Liver (tissue), 8 donors: ENCODE measurements at regions not wholly inside any gene's neighbourhood (a gene's known extent, or its start where the extent isn't known, plus 50 kb on each side); places are given as distances from the start of the nearest gene placed in this dataset.

ENCODE experiments used
- DNase-seq: peaks from one replicate; pipeline ENCODE4 v3.0.0-alpha.2; 2017; ENCODE audit warnings: low spot score
- H3K27ac ChIP-seq, 2 donors: one replicate each; pipeline ENCODE4 v1.7.0; 2013; ENCODE audit warnings: inconsistent platforms in 2 of 2, low read length in 2 of 2, control low read depth in 1 of 2, low read depth in 1 of 2, mild to moderate bottlenecking in 1 of 2
- H3K27me3 ChIP-seq, 4 donors: one replicate each; pipeline versions ENCODE4 v1.6.1 to v1.7.0; 2013; ENCODE audit warnings: low read length in 3 of 4, inconsistent platforms in 1 of 4, mild to moderate bottlenecking in 1 of 4, moderate library complexity in 1 of 4; ENCODE audit not compliant: control insufficient read depth in 4 of 4, insufficient read depth in 4 of 4
- H3K36me3 ChIP-seq, 4 donors: one replicate each; pipeline versions ENCODE4 v1.6.1 to v1.7.0; 2013; ENCODE audit warnings: low read length in 3 of 4, mild to moderate bottlenecking in 3 of 4, low read depth in 1 of 4, moderate library complexity in 1 of 4; ENCODE audit not compliant: control insufficient read depth in 4 of 4, insufficient read depth in 3 of 4
- H3K4me1 ChIP-seq, 4 donors: one replicate each; pipeline versions ENCODE4 v1.6.1 to v1.7.0; 2013; ENCODE audit warnings: low read length in 3 of 4, mild to moderate bottlenecking in 3 of 4, moderate library complexity in 1 of 4; ENCODE audit not compliant: control insufficient read depth in 4 of 4, insufficient read depth in 4 of 4
- H3K4me3 ChIP-seq, 3 donors: one replicate each; pipeline versions ENCODE4 v1.6.1 to v1.7.0; 2013; ENCODE audit warnings: low read length in 3 of 3, control low read depth in 1 of 3, low read depth in 1 of 3, mild to moderate bottlenecking in 1 of 3
- H3K9ac ChIP-seq, 2 donors: one replicate each; pipeline ENCODE4 v1.7.0; 2013; ENCODE audit warnings: low read length in 2 of 2, mild to moderate bottlenecking in 2 of 2, moderate library complexity in 2 of 2, control low read depth in 1 of 2, low read depth in 1 of 2
- H3K9me3 ChIP-seq, 4 donors: one replicate each; pipeline versions ENCODE4 v1.6.1 to v1.7.0; 2013; ENCODE audit warnings: low read length in 3 of 4; ENCODE audit not compliant: control insufficient read depth in 4 of 4
- FOXA1 ChIP-seq: IDR thresholded peaks from 2 replicates; pipeline ENCODE4 v1.6.1; 2016; ENCODE audit warnings: antibody characterized with exemption
- GABPA ChIP-seq, 2 donors: IDR thresholded peaks in 1 of 2; conservative IDR thresholded peaks in 1 of 2; 2 replicates each; pipeline ENCODE4 v1.6.1; 2016; ENCODE audit warnings: antibody characterized with exemption in 2 of 2, mild to moderate bottlenecking in 1 of 2, moderate library complexity in 1 of 2
- HNF4A ChIP-seq, 2 donors: conservative IDR thresholded peaks; 2 replicates each; pipeline ENCODE4 v1.6.1; 2016; ENCODE audit warnings: antibody characterized with exemption in 2 of 2, mild to moderate bottlenecking in 2 of 2
- JUND ChIP-seq, 2 donors: IDR thresholded peaks; 2 replicates each; pipeline ENCODE4 v1.6.1; 2016; ENCODE audit warnings: antibody characterized with exemption in 2 of 2
- NR2F2 ChIP-seq: IDR thresholded peaks from 2 replicates; pipeline ENCODE4 v1.6.1; 2016; ENCODE audit warnings: antibody characterized with exemption
- RAD21 ChIP-seq, 2 donors: IDR thresholded peaks; 2 replicates each; pipeline ENCODE4 v1.6.1; 2016; ENCODE audit warnings: antibody characterized with exemption in 2 of 2, mild to moderate bottlenecking in 2 of 2
- TAF1 ChIP-seq: conservative IDR thresholded peaks from 2 replicates; pipeline ENCODE4 v1.6.1; 2016; ENCODE audit warnings: antibody characterized with exemption, mild to moderate bottlenecking
- WGBS: extraction: QIAGEN DNeasy Blood & Tissue Kit; methylation state at CpG from one replicate; pipeline ENCODE4 v1.1.7; 2013; 5-methylcytosine and 5-hydroxymethylcytosine counted together
- TF ChIP-seq, protein P1 (sequence below): fragments of 150-350 bp; IDR thresholded peaks from 2 replicates; pipeline ENCODE4 v1.5.1; 2017; ENCODE audit warnings: improper control_type of control experiment, low read depth, low read length; ENCODE audit not compliant: missing input control
- donor health status: healthy.
- donor health status: healthy.
- donor health status: healthy.
- donor health status: healthy.
- donor health status: healthy.

DNA sequence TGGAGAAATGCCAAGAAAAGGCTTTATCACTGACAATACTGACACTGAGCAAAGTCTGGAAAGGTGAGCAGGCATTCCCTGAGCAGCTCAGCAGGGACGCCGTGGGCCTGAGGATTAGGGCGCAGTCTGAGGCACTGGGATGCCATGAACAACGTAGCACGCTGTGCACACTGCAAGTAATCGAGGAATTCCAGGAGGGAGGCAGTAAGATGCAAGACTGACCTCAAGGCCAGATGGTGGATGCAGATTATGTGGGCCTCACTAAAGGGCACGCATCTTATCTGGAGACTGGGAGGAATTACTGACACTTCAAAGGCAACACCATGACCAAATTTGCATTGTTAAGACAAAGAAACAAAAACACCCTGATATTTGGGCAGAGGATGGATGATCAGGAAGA, 50.4 kb upstream of the OPCML start:
- no peak for TF ChIP-seq JUND (IDR thresholded peaks at IDR 0.05)
- TF ChIP-seq TAF1, result no peak
- TF ChIP-seq NR2F2, result no peak
- TF ChIP-seq, protein P1, sequence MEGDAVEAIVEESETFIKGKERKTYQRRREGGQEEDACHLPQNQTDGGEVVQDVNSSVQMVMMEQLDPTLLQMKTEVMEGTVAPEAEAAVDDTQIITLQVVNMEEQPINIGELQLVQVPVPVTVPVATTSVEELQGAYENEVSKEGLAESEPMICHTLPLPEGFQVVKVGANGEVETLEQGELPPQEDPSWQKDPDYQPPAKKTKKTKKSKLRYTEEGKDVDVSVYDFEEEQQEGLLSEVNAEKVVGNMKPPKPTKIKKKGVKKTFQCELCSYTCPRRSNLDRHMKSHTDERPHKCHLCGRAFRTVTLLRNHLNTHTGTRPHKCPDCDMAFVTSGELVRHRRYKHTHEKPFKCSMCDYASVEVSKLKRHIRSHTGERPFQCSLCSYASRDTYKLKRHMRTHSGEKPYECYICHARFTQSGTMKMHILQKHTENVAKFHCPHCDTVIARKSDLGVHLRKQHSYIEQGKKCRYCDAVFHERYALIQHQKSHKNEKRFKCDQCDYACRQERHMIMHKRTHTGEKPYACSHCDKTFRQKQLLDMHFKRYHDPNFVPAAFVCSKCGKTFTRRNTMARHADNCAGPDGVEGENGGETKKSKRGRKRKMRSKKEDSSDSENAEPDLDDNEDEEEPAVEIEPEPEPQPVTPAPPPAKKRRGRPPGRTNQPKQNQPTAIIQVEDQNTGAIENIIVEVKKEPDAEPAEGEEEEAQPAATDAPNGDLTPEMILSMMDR, result no peak
- Histone ChIP-seq H3K27me3 (peaks cover 0 to 5% (median 0%) of the 10 kb centered on the region in 4 donors), H3K9ac (no peak overlapping the region), H3K36me3 (no peaks in the 10 kb centered on the region), H3K4me1 (no peaks in the 10 kb centered on the region), H3K27ac (no peak overlapping the region), H3K4me3 (no peak overlapping the region), H3K9me3 (peaks cover 0 to 8% (median 0%) of the 10 kb centered on the region in 4 donors)
- 50% methylated on average over 7 of the region's 7 CpGs for WGBS
- DNase-seq, result no peak

DNA sequence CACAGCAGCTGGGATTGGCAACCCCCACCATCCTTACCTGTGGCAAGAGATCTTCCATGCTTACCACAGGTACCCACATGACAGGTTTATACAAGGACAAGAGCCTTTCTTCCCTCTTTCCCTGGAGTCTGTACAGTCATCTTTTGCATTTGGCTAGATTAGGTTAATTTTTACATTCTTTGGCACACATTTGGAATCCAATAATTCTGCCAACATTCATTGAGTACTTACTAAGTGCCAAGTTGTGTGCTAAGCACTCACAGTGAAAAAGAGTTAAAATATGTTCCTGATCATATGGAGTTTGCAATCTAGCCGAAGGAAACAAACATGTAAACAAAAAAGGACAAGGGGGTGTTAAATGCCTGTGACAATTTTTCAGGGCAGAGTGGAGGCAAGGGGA, 50.0 kb upstream of the OPCML start:
- no peak for TF ChIP-seq TAF1
- TF ChIP-seq RAD21 (IDR thresholded peaks at IDR 0.05), result no peak
- TF ChIP-seq HNF4A (conservative IDR thresholded peaks at IDR 0.05), result no peak
- TF ChIP-seq FOXA1, result no peak
- no peak for TF ChIP-seq GABPA (IDR thresholded peaks at IDR 0.05 in 1 of 2, conservative IDR thresholded peaks at IDR 0.05 in 1 of 2)
- 54% methylated on average over 1 of the region's 1 CpG for WGBS
- H3K4me3 ChIP-seq, result no peak overlapping the region
- H3K27me3 ChIP-seq, result peaks cover 0 to 5% (median 0%) of the 10 kb centered on the region in 4 donors
- no peak overlapping the region for H3K27ac ChIP-seq
- no peaks in the 10 kb centered on the region for H3K36me3 ChIP-seq
- no peaks in the 10 kb centered on the region for H3K4me1 ChIP-seq
- DNase-seq, result no peak
- no peak overlapping the region for H3K9ac ChIP-seq
- H3K9me3 ChIP-seq, result peaks cover 0 to 8% (median 0%) of the 10 kb centered on the region in 4 donors
